H9 (cell line): ENCODE measurements at regions not wholly inside any gene's neighbourhood (a gene's known extent, or its start where the extent isn't known, plus 50 kb on each side); places are given as distances from the start of the nearest gene placed in this dataset.

Source experiments
- DNase-seq: peaks from one replicate; pipeline ENCODE4 v3.0.0-alpha.2; 2017
- H2AFZ ChIP-seq: one replicate; pipeline ENCODE4 v1.6.1; 2013; ENCODE audit warnings: mild to moderate bottlenecking, low read length, control low read depth, moderate library complexity
- H2AK5ac ChIP-seq: 2 replicates; pipeline ENCODE4 v1.6.1; 2013; ENCODE audit warnings: low read length, control low read depth, mixed read lengths; ENCODE audit not compliant: insufficient read length
- H2BK120ac ChIP-seq: one replicate; pipeline ENCODE4 v1.6.1; 2013; ENCODE audit warnings: low read depth, mild to moderate bottlenecking, low read length, control low read depth, inconsistent platforms; ENCODE audit not compliant: poor library complexity, severe bottlenecking
- H2BK12ac ChIP-seq: 2 replicates; pipeline ENCODE4 v1.6.1; 2013; ENCODE audit warnings: low read length, control low read depth, mixed read lengths, low read depth; ENCODE audit not compliant: insufficient read length
- H2BK15ac ChIP-seq: 2 replicates; pipeline ENCODE4 v1.6.1; 2013; ENCODE audit warnings: low read depth, low read length, control low read depth
- H2BK20ac ChIP-seq: one replicate; pipeline ENCODE4 v1.6.1; 2013; ENCODE audit warnings: low read depth, mild to moderate bottlenecking, low read length, control low read depth, inconsistent platforms; ENCODE audit not compliant: poor library complexity, severe bottlenecking
- H2BK5ac ChIP-seq: 2 replicates; pipeline ENCODE4 v1.6.1; 2013; ENCODE audit warnings: low read length, control low read depth, mixed read lengths; ENCODE audit not compliant: insufficient read length
- H3K14ac ChIP-seq: 2 replicates; pipeline ENCODE4 v1.6.1; 2013; ENCODE audit warnings: low read length, control low read depth; ENCODE audit not compliant: insufficient read depth
- H3K18ac ChIP-seq: 2 replicates; pipeline ENCODE4 v1.6.1; 2013; ENCODE audit warnings: low read depth, mild to moderate bottlenecking, mixed read lengths, low read length, control low read depth; ENCODE audit not compliant: insufficient read length
- H3K23ac ChIP-seq: 2 replicates; pipeline ENCODE4 v1.6.1; 2013; ENCODE audit warnings: low read length, control low read depth, mixed read lengths, low read depth; ENCODE audit not compliant: insufficient read length
- H3K23me2 ChIP-seq: 2 replicates; pipeline ENCODE4 v1.6.1; 2013; ENCODE audit warnings: low read depth, mild to moderate bottlenecking, mixed read lengths, low read length, control low read depth; ENCODE audit not compliant: insufficient read length, poor library complexity, severe bottlenecking
- H3K27ac ChIP-seq: 2 replicates; pipeline ENCODE4 v1.5.1; 2013; ENCODE audit warnings: low read length, control low read depth, mixed read lengths, low read depth; ENCODE audit not compliant: insufficient read length
- H3K27me3 ChIP-seq: 2 replicates; pipeline ENCODE4 v1.6.1; 2013; ENCODE audit warnings: low read length, control low read depth, inconsistent platforms; ENCODE audit not compliant: insufficient read depth
- H3K4ac ChIP-seq: 2 replicates; pipeline ENCODE4 v1.6.1; 2013; ENCODE audit warnings: low read depth, mild to moderate bottlenecking, control low read depth, inconsistent platforms, low read length, moderate library complexity
- H3K4me1 ChIP-seq: 2 replicates; pipeline ENCODE4 v1.6.1; 2013; ENCODE audit warnings: low read length, control low read depth, inconsistent platforms; ENCODE audit not compliant: insufficient read depth
- H3K4me2 ChIP-seq: 2 replicates; pipeline ENCODE4 v1.6.1; 2013; ENCODE audit warnings: low read length, control low read depth, mixed read lengths; ENCODE audit not compliant: insufficient read length, insufficient read depth
- H3K56ac ChIP-seq: 2 replicates; pipeline ENCODE4 v1.6.1; 2013; ENCODE audit warnings: low read depth, mild to moderate bottlenecking, mixed read lengths, low read length, control low read depth; ENCODE audit not compliant: insufficient read length
- H3K79me1 ChIP-seq: 2 replicates; pipeline ENCODE4 v1.6.1; 2013; ENCODE audit warnings: low read depth, mild to moderate bottlenecking, moderate library complexity, low read length, control low read depth, inconsistent platforms; ENCODE audit not compliant: insufficient read depth, poor library complexity, severe bottlenecking
- H3K79me2 ChIP-seq: 2 replicates; pipeline ENCODE4 v1.6.1; 2013; ENCODE audit warnings: low read length, control low read depth, inconsistent platforms; ENCODE audit not compliant: insufficient read depth
- H3K9ac ChIP-seq: 2 replicates; pipeline ENCODE4 v1.6.1; 2013; ENCODE audit warnings: low read length, control low read depth, mixed read lengths; ENCODE audit not compliant: insufficient read length; ENCODE audit errors: extremely low read depth
- H3K9me3 ChIP-seq: one replicate; pipeline ENCODE4 v1.6.1; 2013; ENCODE audit warnings: low read depth, low read length, inconsistent platforms; ENCODE audit not compliant: control insufficient read depth
- H3T11ph ChIP-seq: one replicate; pipeline ENCODE4 v1.6.1; 2013; ENCODE audit warnings: mild to moderate bottlenecking, low read length, control low read depth, inconsistent platforms
- H4K20me1 ChIP-seq: one replicate; pipeline ENCODE4 v1.6.1; 2013; ENCODE audit not compliant: control insufficient read depth, insufficient read length, insufficient read depth
- H4K5ac ChIP-seq: 2 replicates; pipeline ENCODE4 v1.6.1; 2013; ENCODE audit warnings: low read depth, mild to moderate bottlenecking, mixed read lengths, low read length, control low read depth; ENCODE audit not compliant: insufficient read length
- H4K8ac ChIP-seq: replicated peaks from 2 replicates; pipeline ENCODE4 v1.6.1; 2013; ENCODE audit warnings: low read length, control low read depth, mixed read lengths, low read depth; ENCODE audit not compliant: insufficient read length
- H4K91ac ChIP-seq: 2 replicates; pipeline ENCODE4 v1.6.1; 2013; ENCODE audit warnings: low read depth, mild to moderate bottlenecking, moderate library complexity, mixed read lengths, low read length, control low read depth; ENCODE audit not compliant: insufficient read length
- H3K27ac Mint-ChIP-seq, 3 experiments: 2 replicates in 2 of 3; 3 replicates in 1 of 3; pipeline ENCODE4 v1.8.0; 2020 to 2021; ENCODE audit warnings: mixed read lengths in 3 of 3, mild to moderate bottlenecking in 1 of 3, moderate library complexity in 1 of 3
- H3K27me3 Mint-ChIP-seq: 2 replicates; pipeline ENCODE4 v1.8.0; 2021; ENCODE audit warnings: low read depth, mild to moderate bottlenecking, moderate library complexity, mixed read lengths
- H3K36me3 Mint-ChIP-seq, 3 experiments: 2 replicates in 2 of 3; 3 replicates in 1 of 3; pipeline ENCODE4 v1.8.0; 2020 to 2021; ENCODE audit warnings: low read depth in 3 of 3, mixed read lengths in 3 of 3; ENCODE audit not compliant: insufficient read depth in 1 of 3
- H3K4me1 Mint-ChIP-seq, 2 experiments: 2 replicates each; pipeline ENCODE4 v1.8.0; 2020; ENCODE audit warnings: mixed read lengths in 2 of 2
- H3K4me3 Mint-ChIP-seq, 2 experiments: 2 replicates in 1 of 2; 3 replicates in 1 of 2; pipeline ENCODE4 v1.8.0; 2020 to 2021; ENCODE audit warnings: mild to moderate bottlenecking in 2 of 2, mixed read lengths in 2 of 2, moderate library complexity in 1 of 2
- H3K9me3 Mint-ChIP-seq, 2 experiments: 2 replicates in 1 of 2; 3 replicates in 1 of 2; pipeline ENCODE4 v1.8.0; 2020; ENCODE audit warnings: mild to moderate bottlenecking in 2 of 2, mixed read lengths in 2 of 2, moderate library complexity in 1 of 2
- CTCF ChIP-seq: fragments of 200-600 bp; sonication (generic); conservative IDR thresholded peaks from 3 replicates; pipeline ENCODE4 v1.8.0; 2021; ENCODE audit warnings: antibody characterized with exemption, mild to moderate bottlenecking
- WGBS: extraction: QIAGEN DNeasy Blood & Tissue Kit; methylation state at CpG from one replicate; pipeline ENCODE4 v1.1.7; 2013; ENCODE audit warnings: missing lambda C conversion rate, low lambda C conversion rate, mixed read lengths; ENCODE audit not compliant: insufficient read length; ENCODE audit errors: extremely low coverage; 5-methylcytosine and 5-hydroxymethylcytosine counted together

GRCh38 chr1:4156241-4156973 is 256.3 kb upstream of the C1orf174 start:
- H3K4me3 Mint-ChIP-seq: no peak overlapping the region
- no peaks in the 10 kb centered on the region for H3K79me1 ChIP-seq
- no peaks in the 10 kb centered on the region for H3K23me2 ChIP-seq
- H2AK5ac ChIP-seq: no peak overlapping the region
- H3K9me3 ChIP-seq: no peaks in the 10 kb centered on the region
- no CpG with 5 or more reads among the region's 14 CpGs for WGBS
- no peak overlapping the region for H3K14ac ChIP-seq
- H3K4me1 Mint-ChIP-seq: no peaks in the 10 kb centered on the region
- H2BK5ac ChIP-seq: no peak overlapping the region
- no peak overlapping the region for H3K4me2 ChIP-seq
- H3K18ac ChIP-seq: no peak overlapping the region
- H3K27ac ChIP-seq: no peak overlapping the region
- H3K36me3 Mint-ChIP-seq: peaks cover 0 to 9% (median 0%) of the 10 kb centered on the region in 3 experiments; a peak in 2 of 7 replicates
- H3T11ph ChIP-seq: no peak overlapping the region
- H3K9me3 Mint-ChIP-seq: peaks cover 0 to 7% of the 10 kb centered on the region in 2 experiments; a peak in 1 of 5 replicates
- H3K4me1 ChIP-seq: no peaks in the 10 kb centered on the region
- no peak for DNase-seq
- no peak overlapping the region for H2BK15ac ChIP-seq
- H3K56ac ChIP-seq: no peak overlapping the region
- H3K23ac ChIP-seq: no peak overlapping the region
- H2BK120ac ChIP-seq: no peak overlapping the region
- H3K27me3 ChIP-seq: no peaks in the 10 kb centered on the region
- no peaks in the 10 kb centered on the region for H3K79me2 ChIP-seq
- no peak overlapping the region for H2AFZ ChIP-seq
- H2BK12ac ChIP-seq: no peak overlapping the region
- no peaks in the 10 kb centered on the region for H4K20me1 ChIP-seq
- H3K9ac ChIP-seq: no peak overlapping the region
- TF ChIP-seq CTCF: no peak
- no peak overlapping the region for H3K4ac ChIP-seq
- no peak overlapping the region for H4K91ac ChIP-seq
- no peak overlapping the region for H3K27ac Mint-ChIP-seq
- peaks cover 7% of the 10 kb centered on the region for H3K27me3 Mint-ChIP-seq
- no peak overlapping the region for H2BK20ac ChIP-seq
- no peak overlapping the region for H4K5ac ChIP-seq
- no peak overlapping the region for H4K8ac ChIP-seq
